T47D (cell line): ENCODE measurements at regions not wholly inside any gene's neighbourhood (a gene's known extent, or its start where the extent isn't known, plus 50 kb on each side); places are given as distances from the start of the nearest gene placed in this dataset.
A peak's percentile ranks its signal among the peaks of the same experiment; 100 is the strongest.

ENCODE experiments used
- DNase-seq, 2 experiments: peaks; one replicate each; pipeline versions ENCODE4 v3.0.0 to v3.0.0-alpha.2; 2011 to 2012; ENCODE audit warnings: low read depth in 1 of 2, low spot score in 1 of 2
- JUND ChIP-seq: IDR thresholded peaks from 2 replicates; pipeline ENCODE4 v1.6.1; 2012; ENCODE audit warnings: low read depth
- in situ Hi-C: cut with HindIII; loops from 2 replicates; pipeline ENCODE4 v1.10.0; 2016; ENCODE audit warnings: low sequenced_read_pairs, low pct_unique_long_range_greater_than_20kb

- TF ChIP-seq JUND, result no peak
- DNase-seq, result no peak
- in situ Hi-C loops, result no loop called here
These were observed 182.4 kb upstream of the CHRNA7 start for GRCh38 chr15:31847961-31848360.

- no peak for TF ChIP-seq JUND
- in situ Hi-C loops, result no loop called here
- DNase-seq, result no peak
These were observed 181.7 kb upstream of the CHRNA7 start for GRCh38 chr15:31848621-31849020.

GRCh38 chr15:31852933-31853799, 177.1 kb upstream of the CHRNA7 start:
- in situ Hi-C loops, result no loop called here
- TF ChIP-seq JUND, result no peak
- DNase-seq, result no peak

GRCh38 chr15:31856581-31856980, 173.7 kb upstream of the CHRNA7 start:
- no peak for DNase-seq
- in situ Hi-C loops, result no loop called here
- TF ChIP-seq JUND, result no peak

GRCh38 chr15:31857194-31857593, 173.1 kb upstream of the CHRNA7 start:
- DNase-seq, result no peak
- no peak for TF ChIP-seq JUND
- in situ Hi-C loops, result no loop called here

GRCh38 chr15:31858026-31858425, 172.3 kb upstream of the CHRNA7 start:
- TF ChIP-seq JUND, result no peak
- DNase-seq, result no peak
- in situ Hi-C loops, result no loop called here

GRCh38 chr15:31866248-31866647, 164.1 kb upstream of the CHRNA7 start:
- no peak for DNase-seq
- in situ Hi-C loops, result no loop called here
- no peak for TF ChIP-seq JUND

- DNase-seq, result peak in 1 of 2 experiments; percentile 60
- in situ Hi-C loops, result no loop called here
- no peak for TF ChIP-seq JUND
These were observed 162.5 kb upstream of the CHRNA7 start for GRCh38 chr15:31867536-31868442.

- in situ Hi-C loops, result no loop called here
- DNase-seq, result no peak
These were observed 160.5 kb upstream of the CHRNA7 start for GRCh38 chr15:31869686-31870307.

GRCh38 chr15:31870328-31871165, 159.8 kb upstream of the CHRNA7 start, which contains the start of gene OTUD7A:
Gene OTUD7A (minus strand): TSS chr15:31870673.
- in situ Hi-C loops, result no loop called here
- DNase-seq, result peak; percentile 67 to 89
- no peak for TF ChIP-seq JUND

More at GRCh38 chr15:31869686-31870307, 160.5 kb upstream of the CHRNA7 start:
- no peak for TF ChIP-seq JUND

- in situ Hi-C loops, result no loop called here
- DNase-seq, result no peak
These were observed 159.0 kb upstream of the CHRNA7 start for GRCh38 chr15:31871166-31871886.

More at GRCh38 chr15:31871166-31871886, 159.0 kb upstream of the CHRNA7 start:
- TF ChIP-seq JUND, result no peak
